ENCODE measurements at regions not wholly inside any gene's neighbourhood (a gene's known extent, or its start where the extent isn't known, plus 50 kb on each side); places are given as distances from the start of the nearest gene placed in this dataset.

GRCh38 chr3:24594161-24594560, 99.5 kb upstream of the THRB start:
- Mint-ChIP-seq H3K27me3 (ENCODE audit: insufficient read depth, unreplicated experiment) (no peaks in the 10 kb centered on the region), H3K4me3 (ENCODE audit: unreplicated experiment) (no peak overlapping the region), H3K27ac (ENCODE audit: unreplicated experiment) (no peak overlapping the region), H3K36me3 (ENCODE audit: insufficient read depth, unreplicated experiment) (peaks cover 5% of the 10 kb centered on the region), H3K4me1 (ENCODE audit: low read depth, unreplicated experiment) (peaks cover 56% of the 10 kb centered on the region), H3K9me3 (ENCODE audit: unreplicated experiment) (no peaks in the 10 kb centered on the region)
- DNase-seq = no peak
- Histone ChIP-seq H3K4me3 (ENCODE audit: low read depth, low read length) (no peak overlapping the region), H3K9me3 (no peaks in the 10 kb centered on the region), H3K36me3 (ENCODE audit: control insufficient read depth, insufficient read depth, low read length) (no peaks in the 10 kb centered on the region), H3K27me3 (replicated peaks; ENCODE audit: control insufficient read depth, insufficient read depth, low read length) (no peaks in the 10 kb centered on the region), H3K4me1 (peaks cover 57% of the 10 kb centered on the region)
- intact Hi-C loops (cut with micrococcal nuclease; ENCODE audit: unreplicated experiment) = no loop called here
- no TSS peak for BruUV-seq (replicated peaks)
- ChIA-PET CTCF (no interaction called here), POLR2A (no interaction called here)
- no peak for TF ChIP-seq CTCF (IDR thresholded peaks at IDR 0.05; ENCODE audit: insufficient read depth in 1 of 2, low read depth in 1 of 2, low read length in 1 of 2, severe bottlenecking in 1 of 2, unreplicated experiment in 1 of 2)

- CTCF ChIA-PET = no interaction called here
- Histone ChIP-seq H3K27me3 (replicated peaks; ENCODE audit: control insufficient read depth, insufficient read depth, low read length) (no peaks in the 10 kb centered on the region), H3K4me1 (peaks cover 54% of the 10 kb centered on the region), H3K9me3 (no peaks in the 10 kb centered on the region), H3K4me3 (ENCODE audit: low read depth, low read length) (no peak overlapping the region), H3K36me3 (ENCODE audit: control insufficient read depth, insufficient read depth, low read length) (no peaks in the 10 kb centered on the region)
- H3K36me3 Mint-ChIP-seq (ENCODE audit: insufficient read depth, unreplicated experiment) = peaks cover 5% of the 10 kb centered on the region
- H3K27ac Mint-ChIP-seq (ENCODE audit: unreplicated experiment) = peak overlapping the region; percentile 38
- intact Hi-C loops (cut with micrococcal nuclease; ENCODE audit: unreplicated experiment) = no loop called here
- peaks cover 41% of the 10 kb centered on the region for H3K4me1 Mint-ChIP-seq (ENCODE audit: low read depth, unreplicated experiment)
- no peaks in the 10 kb centered on the region for H3K9me3 Mint-ChIP-seq (ENCODE audit: unreplicated experiment)
- H3K4me3 Mint-ChIP-seq (ENCODE audit: unreplicated experiment) = no peak overlapping the region
- POLR2A ChIA-PET = no interaction called here
- no TSS peak for BruUV-seq (replicated peaks)
- DNase-seq = no peak
- H3K27me3 Mint-ChIP-seq (ENCODE audit: insufficient read depth, unreplicated experiment) = no peaks in the 10 kb centered on the region
- TF ChIP-seq CTCF (IDR thresholded peaks at IDR 0.05; ENCODE audit: insufficient read depth in 1 of 2, low read depth in 1 of 2, low read length in 1 of 2, severe bottlenecking in 1 of 2, unreplicated experiment in 1 of 2) = no peak
Observed at GRCh38 chr3:24595796-24596195, 101.1 kb upstream of the THRB start.

- CTCF ChIA-PET = no interaction called here
- no TSS peak for BruUV-seq (replicated peaks)
- no peak for TF ChIP-seq CTCF (IDR thresholded peaks at IDR 0.05; ENCODE audit: insufficient read depth in 1 of 2, low read depth in 1 of 2, low read length in 1 of 2, severe bottlenecking in 1 of 2, unreplicated experiment in 1 of 2)
- Histone ChIP-seq H3K4me1 (peaks cover 46% of the 10 kb centered on the region), H3K36me3 (ENCODE audit: control insufficient read depth, insufficient read depth, low read length) (no peaks in the 10 kb centered on the region), H3K27me3 (replicated peaks; ENCODE audit: control insufficient read depth, insufficient read depth, low read length) (no peaks in the 10 kb centered on the region), H3K9me3 (no peaks in the 10 kb centered on the region; the same call in 1 of the 2 replicates), H3K4me3 (ENCODE audit: low read depth, low read length) (no peak overlapping the region)
- peaks cover 36% of the 10 kb centered on the region for H3K4me1 Mint-ChIP-seq (ENCODE audit: low read depth, unreplicated experiment)
- no peaks in the 10 kb centered on the region for H3K9me3 Mint-ChIP-seq (ENCODE audit: unreplicated experiment)
- H3K27ac Mint-ChIP-seq (ENCODE audit: unreplicated experiment) = no peak overlapping the region
- POLR2A ChIA-PET = no interaction called here
- no peaks in the 10 kb centered on the region for H3K27me3 Mint-ChIP-seq (ENCODE audit: insufficient read depth, unreplicated experiment)
- peaks cover 5% of the 10 kb centered on the region for H3K36me3 Mint-ChIP-seq (ENCODE audit: insufficient read depth, unreplicated experiment)
- no peak overlapping the region for H3K4me3 Mint-ChIP-seq (ENCODE audit: unreplicated experiment)
- intact Hi-C loops (cut with micrococcal nuclease; ENCODE audit: unreplicated experiment) = no loop called here
- DNase-seq = no peak
Observed at GRCh38 chr3:24596626-24597025, 102.0 kb upstream of the THRB start.

All from Caco-2 (cell line).